Panc1 (cell line): ENCODE measurements at regions not wholly inside any gene's neighbourhood (a gene's known extent, or its start where the extent isn't known, plus 50 kb on each side); places are given as distances from the start of the nearest gene placed in this dataset.

Experiments
- ATAC-seq: fragments of 200-7000 bp; cut with Tn5 transposase; 2 replicates; pipeline ENCODE4 v1.9.1; 2020; ENCODE audit warnings: mild to moderate bottlenecking, moderate library complexity
- BruUV-seq: library from RNA; stranded (reverse); fragments of 400-500 nt; replicated peaks from 2 replicates; lab custom pipeline; 2021; lab: Mats Ljungman, UMichigan
- CTCF ChIA-PET: fragments of 300-600 bp; sonication (Branson Sonifier 250); formaldehyde crosslinking; loops from one replicate; lab custom pipeline; 2022; ENCODE audit warnings: antibody characterized with exemption; lab: Charles Lee
- POLR2A ChIA-PET: fragments of 300-600 bp; sonication (Branson Sonifier 250); formaldehyde crosslinking; loops from one replicate; lab custom pipeline; 2022; ENCODE audit warnings: antibody characterized with exemption; lab: Charles Lee
- DNase-seq: peaks from one replicate; pipeline ENCODE4 v3.0.0-alpha.2; 2010; ENCODE audit warnings: low read depth, low spot score
- H3K27ac ChIP-seq: 2 replicates; pipeline ENCODE4 v1.5.1; 2011; ENCODE audit warnings: mild to moderate bottlenecking, low read length, inconsistent platforms
- H3K27me3 ChIP-seq: fragments of 200-500 bp; sonication (Bioruptor generic); 2 replicates; pipeline ENCODE4 v1.6.0; 2014; ENCODE audit warnings: low read length, inconsistent platforms; ENCODE audit not compliant: control insufficient read depth, insufficient read depth
- H3K36me3 ChIP-seq: fragments of 200-500 bp; sonication (Bioruptor generic); 2 replicates; pipeline ENCODE4 v1.5.1; 2014; ENCODE audit warnings: inconsistent platforms, mild to moderate bottlenecking, low read length, moderate library complexity; ENCODE audit not compliant: control insufficient read depth, insufficient read depth
- H3K4me1 ChIP-seq: 2 replicates; pipeline ENCODE4 v1.5.1; 2011; ENCODE audit warnings: inconsistent platforms, mild to moderate bottlenecking, low read length, moderate library complexity; ENCODE audit not compliant: control insufficient read depth, insufficient read depth
- H3K4me3 ChIP-seq, 2 experiments: 2 replicates each; pipeline ENCODE4 v1.5.1; 2011 to 2012; ENCODE audit warnings: low read depth in 2 of 2, low read length in 2 of 2, mild to moderate bottlenecking in 2 of 2, inconsistent platforms in 1 of 2, moderate library complexity in 1 of 2
- H3K9me3 ChIP-seq: fragments of 200-500 bp; sonication (Bioruptor generic); 2 replicates; pipeline ENCODE4 v1.5.1; 2014; ENCODE audit warnings: low read depth, mild to moderate bottlenecking, inconsistent platforms, low read length, moderate library complexity; ENCODE audit not compliant: control insufficient read depth, insufficient read depth
- CTCF ChIP-seq: fragments of 450-650 bp; IDR thresholded peaks from 2 replicates; pipeline ENCODE4 v1.5.1; 2017; ENCODE audit warnings: mild to moderate bottlenecking
- POLR2AphosphoS5 ChIP-seq: IDR thresholded peaks from 2 replicates; pipeline ENCODE4 v1.6.1; 2012; ENCODE audit warnings: mild to moderate bottlenecking, low read depth, low read length, moderate library complexity
- REST ChIP-seq, 2 experiments: IDR thresholded peaks; 2 replicates each; pipeline ENCODE4 v1.6.1; 2011 to 2012; ENCODE audit warnings: low read depth in 2 of 2, control low read depth in 1 of 2, low read length in 1 of 2, mild to moderate bottlenecking in 1 of 2, moderate library complexity in 1 of 2; ENCODE audit not compliant: insufficient read depth in 1 of 2
- SIN3A ChIP-seq: IDR thresholded peaks from 2 replicates; pipeline ENCODE4 v1.6.1; 2012; ENCODE audit warnings: low read depth, mild to moderate bottlenecking, low read length, moderate library complexity, borderline replicate concordance; ENCODE audit not compliant: insufficient read depth
- TCF7L2 ChIP-seq: IDR thresholded peaks from 2 replicates; pipeline ENCODE4 v1.6.1; 2011; ENCODE audit warnings: mild to moderate bottlenecking, low read depth, low read length, inconsistent platforms
- in situ Hi-C: cut with HindIII; loops from 2 replicates; pipeline ENCODE4 v1.10.0; 2016; ENCODE audit warnings: low sequenced_read_pairs, low pct_unique_long_range_greater_than_20kb
- intact Hi-C: fragments of 100-400 bp; cut with micrococcal nuclease; formaldehyde crosslinking; loops from one replicate; pipeline ENCODE4 v1.10.0; 2022; ENCODE audit not compliant: unreplicated experiment

- Histone ChIP-seq H3K4me3 (no peak overlapping the region), H3K9me3 (no peaks in the 10 kb centered on the region), H3K27ac (no peak overlapping the region), H3K36me3 (no peaks in the 10 kb centered on the region), H3K27me3 (no peaks in the 10 kb centered on the region), H3K4me1 (no peaks in the 10 kb centered on the region)
- no TSS peak for BruUV-seq
- ATAC-seq, result no peak
- POLR2A ChIA-PET, result no interaction called here
- intact Hi-C loops, result loop anchor here (10.0 kb wide), 1 partner anchor 745 kb away; no protein-coding TSS in a partner anchor
- TF ChIP-seq POLR2AphosphoS5, result no peak
- no peak for TF ChIP-seq CTCF
- no peak for TF ChIP-seq REST (IDR thresholded peaks at IDR 0.05; ENCODE audit: insufficient read depth in 1 of 2, low read depth in 2 of 2, low read length in 1 of 2)
- no peak for TF ChIP-seq TCF7L2
- no peak for TF ChIP-seq SIN3A
- no peak for DNase-seq
- CTCF ChIA-PET, result no interaction called here
- in situ Hi-C loops, result no loop called here
These were observed 95.5 kb upstream of the PAX1 start for GRCh38 chr20:21609981-21610380.

GRCh38 chr20:21609221-21609620 is 95.4 kb upstream of the NKX2-2 start:
- in situ Hi-C loops, result no loop called here
- ATAC-seq, result no peak
- H3K4me1 ChIP-seq, result no peaks in the 10 kb centered on the region
- H3K27ac ChIP-seq, result no peak overlapping the region
- no peaks in the 10 kb centered on the region for H3K27me3 ChIP-seq
- ChIA-PET CTCF (no interaction called here), POLR2A (no interaction called here)
- H3K36me3 ChIP-seq, result no peaks in the 10 kb centered on the region
- TF ChIP-seq SIN3A, result no peak
- no peak for TF ChIP-seq POLR2AphosphoS5
- no peak for TF ChIP-seq TCF7L2
- TF ChIP-seq REST (IDR thresholded peaks at IDR 0.05; ENCODE audit: insufficient read depth in 1 of 2, low read depth in 2 of 2, low read length in 1 of 2), result no peak
- no peak for TF ChIP-seq CTCF
- no TSS peak for BruUV-seq
- H3K4me3 ChIP-seq, result no peak overlapping the region
- DNase-seq, result no peak
- no peaks in the 10 kb centered on the region for H3K9me3 ChIP-seq
- intact Hi-C loops, result no loop called here
